ENCODE measurements at regions not wholly inside any gene's neighbourhood (a gene's known extent, or its start where the extent isn't known, plus 50 kb on each side); places are given as distances from the start of the nearest gene placed in this dataset.

DNA sequence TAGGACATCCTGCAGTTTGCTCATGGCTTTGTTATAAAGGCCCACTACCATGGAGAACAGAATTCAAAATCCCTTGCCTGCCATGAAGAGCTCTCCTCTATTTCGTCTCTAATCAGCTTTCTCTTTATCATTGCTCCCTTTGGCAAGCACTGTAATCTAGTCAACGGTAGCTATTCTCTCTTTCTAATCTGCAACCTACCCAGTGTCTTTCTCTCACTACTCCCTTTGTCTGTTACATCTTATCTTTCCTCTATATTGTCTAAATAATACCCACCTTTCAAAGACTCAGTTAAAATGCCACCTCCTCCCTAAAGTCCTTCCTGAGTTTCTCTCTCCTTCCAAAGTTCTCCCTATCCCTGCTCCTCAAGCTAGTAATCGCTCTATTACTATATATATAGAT, 108.1 kb downstream of the FZD1 start:
- no peak for TF ChIP-seq EZH2phosphoT487 (conservative IDR thresholded peaks at IDR 0.05; ENCODE audit: low read length)
- TF ChIP-seq, protein P1, sequence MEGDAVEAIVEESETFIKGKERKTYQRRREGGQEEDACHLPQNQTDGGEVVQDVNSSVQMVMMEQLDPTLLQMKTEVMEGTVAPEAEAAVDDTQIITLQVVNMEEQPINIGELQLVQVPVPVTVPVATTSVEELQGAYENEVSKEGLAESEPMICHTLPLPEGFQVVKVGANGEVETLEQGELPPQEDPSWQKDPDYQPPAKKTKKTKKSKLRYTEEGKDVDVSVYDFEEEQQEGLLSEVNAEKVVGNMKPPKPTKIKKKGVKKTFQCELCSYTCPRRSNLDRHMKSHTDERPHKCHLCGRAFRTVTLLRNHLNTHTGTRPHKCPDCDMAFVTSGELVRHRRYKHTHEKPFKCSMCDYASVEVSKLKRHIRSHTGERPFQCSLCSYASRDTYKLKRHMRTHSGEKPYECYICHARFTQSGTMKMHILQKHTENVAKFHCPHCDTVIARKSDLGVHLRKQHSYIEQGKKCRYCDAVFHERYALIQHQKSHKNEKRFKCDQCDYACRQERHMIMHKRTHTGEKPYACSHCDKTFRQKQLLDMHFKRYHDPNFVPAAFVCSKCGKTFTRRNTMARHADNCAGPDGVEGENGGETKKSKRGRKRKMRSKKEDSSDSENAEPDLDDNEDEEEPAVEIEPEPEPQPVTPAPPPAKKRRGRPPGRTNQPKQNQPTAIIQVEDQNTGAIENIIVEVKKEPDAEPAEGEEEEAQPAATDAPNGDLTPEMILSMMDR (IDR thresholded peaks at IDR 0.05; ENCODE audit: insufficient read depth, low read length, poor library complexity, severe bottlenecking): no peak
- H3K27ac ChIP-seq (ENCODE audit: low read depth, low read length): no peak overlapping the region
- H3K79me2 ChIP-seq (ENCODE audit: insufficient read depth, low read length): no peaks in the 10 kb centered on the region
- H3K27me3 ChIP-seq (ENCODE audit: low read length): no peaks in the 10 kb centered on the region
- no peak overlapping the region for H2AFZ ChIP-seq (ENCODE audit: low read depth, low read length, severe bottlenecking)
- H3K9ac ChIP-seq (ENCODE audit: low read length): no peak overlapping the region
- no peaks in the 10 kb centered on the region for H3F3A ChIP-seq (ENCODE audit: insufficient read depth)
- no peaks in the 10 kb centered on the region for H3K9me2 ChIP-seq (replicated peaks; ENCODE audit: insufficient read depth, low read length)
- H3K4me3 ChIP-seq (ENCODE audit: insufficient read depth, low read length, poor library complexity, severe bottlenecking): no peak overlapping the region
- no peaks in the 10 kb centered on the region for H4K20me1 ChIP-seq (ENCODE audit: low read depth, low read length)
- no peaks in the 10 kb centered on the region for H3K36me3 ChIP-seq (ENCODE audit: low read length)
- H3K9me3 ChIP-seq (ENCODE audit: insufficient read depth, low read length): no peaks in the 10 kb centered on the region
- H3K4me2 ChIP-seq (ENCODE audit: low read depth, low read length, poor library complexity, severe bottlenecking): no peak overlapping the region

GRCh38 chr7:91373111-91373800, 109.0 kb downstream of the FZD1 start:
- TF ChIP-seq, protein P1 (IDR thresholded peaks at IDR 0.05; ENCODE audit: insufficient read depth, low read length, poor library complexity, severe bottlenecking): no peak
- TF ChIP-seq EZH2phosphoT487 (conservative IDR thresholded peaks at IDR 0.05; ENCODE audit: low read length): no peak
- H3K36me3 ChIP-seq (ENCODE audit: low read length): no peaks in the 10 kb centered on the region
- no peaks in the 10 kb centered on the region for H3K79me2 ChIP-seq (ENCODE audit: insufficient read depth, low read length)
- H3K27me3 ChIP-seq (ENCODE audit: low read length): no peaks in the 10 kb centered on the region
- H3K9me2 ChIP-seq (replicated peaks; ENCODE audit: insufficient read depth, low read length): no peaks in the 10 kb centered on the region
- no peak overlapping the region for H3K9ac ChIP-seq (ENCODE audit: low read length)
- no peaks in the 10 kb centered on the region for H4K20me1 ChIP-seq (ENCODE audit: low read depth, low read length)
- no peak overlapping the region for H3K4me2 ChIP-seq (ENCODE audit: low read depth, low read length, poor library complexity, severe bottlenecking)
- H3K4me3 ChIP-seq (ENCODE audit: insufficient read depth, low read length, poor library complexity, severe bottlenecking): no peak overlapping the region
- H3F3A ChIP-seq (ENCODE audit: insufficient read depth): no peaks in the 10 kb centered on the region
- no peak overlapping the region for H2AFZ ChIP-seq (ENCODE audit: low read depth, low read length, severe bottlenecking)
- no peak overlapping the region for H3K27ac ChIP-seq (ENCODE audit: low read depth, low read length)
- no peaks in the 10 kb centered on the region for H3K9me3 ChIP-seq (ENCODE audit: insufficient read depth, low read length)

GRCh38 chr7:91374321-91374989, 110.2 kb downstream of the FZD1 start:
- H3F3A ChIP-seq (ENCODE audit: insufficient read depth): no peaks in the 10 kb centered on the region
- H3K4me2 ChIP-seq (ENCODE audit: low read depth, low read length, poor library complexity, severe bottlenecking): no peak overlapping the region
- H3K27ac ChIP-seq (ENCODE audit: low read depth, low read length): no peak overlapping the region
- no peak overlapping the region for H2AFZ ChIP-seq (ENCODE audit: low read depth, low read length, severe bottlenecking)
- no peaks in the 10 kb centered on the region for H3K9me3 ChIP-seq (ENCODE audit: insufficient read depth, low read length)
- no peak overlapping the region for H3K4me3 ChIP-seq (ENCODE audit: insufficient read depth, low read length, poor library complexity, severe bottlenecking)
- H3K9ac ChIP-seq (ENCODE audit: low read length): no peak overlapping the region
- no peaks in the 10 kb centered on the region for H3K79me2 ChIP-seq (ENCODE audit: insufficient read depth, low read length)
- H4K20me1 ChIP-seq (ENCODE audit: low read depth, low read length): no peaks in the 10 kb centered on the region
- TF ChIP-seq EZH2phosphoT487 (conservative IDR thresholded peaks at IDR 0.05; ENCODE audit: low read length): no peak
- TF ChIP-seq, protein P1 (IDR thresholded peaks at IDR 0.05; ENCODE audit: insufficient read depth, low read length, poor library complexity, severe bottlenecking): no peak
- H3K27me3 ChIP-seq (ENCODE audit: low read length): no peaks in the 10 kb centered on the region
- H3K36me3 ChIP-seq (ENCODE audit: low read length): no peaks in the 10 kb centered on the region
- H3K9me2 ChIP-seq (replicated peaks; ENCODE audit: insufficient read depth, low read length): no peaks in the 10 kb centered on the region

Measured in SU-DHL-6 (cell line).